ENCODE measurements at regions not wholly inside any gene's neighbourhood (a gene's known extent, or its start where the extent isn't known, plus 50 kb on each side); places are given as distances from the start of the nearest gene placed in this dataset.

- no peak for DNase-seq
These were observed 74.8 kb upstream of the ADAM23 start for GRCh38 chr2:206368484-206368883.

GRCh38 chr2:206368933-206369569 lies 74.3 kb upstream of the ADAM23 start:
- DNase-seq, result no peak

- DNase-seq, result no peak
These were observed 67.4 kb upstream of the ADAM23 start for GRCh38 chr2:206375956-206376355.

- no peak for DNase-seq
These were observed 64.5 kb upstream of the ADAM23 start for GRCh38 chr2:206378835-206379234.

- DNase-seq, result no peak
These were observed 64.1 kb upstream of the ADAM23 start for GRCh38 chr2:206379266-206379665.

GRCh38 chr2:206379886-206380285 lies 63.4 kb upstream of the ADAM23 start:
- DNase-seq, result no peak

- DNase-seq, result no peak
These were observed 61.5 kb upstream of the ADAM23 start for GRCh38 chr2:206381881-206382280.

GRCh38 chr2:206383669-206384068 lies 59.7 kb upstream of the ADAM23 start:
- DNase-seq, result no peak

- no peak for DNase-seq
These were observed 55.5 kb upstream of the ADAM23 start for GRCh38 chr2:206387808-206388207.

GRCh38 chr2:206388698-206389097 lies 54.6 kb upstream of the ADAM23 start:
- no peak for DNase-seq

- no peak for DNase-seq
These were observed 54.2 kb upstream of the ADAM23 start for GRCh38 chr2:206389164-206389563.

- DNase-seq, result no peak
These were observed 53.2 kb upstream of the ADAM23 start for GRCh38 chr2:206390181-206390580.

- DNase-seq, result peak; percentile 21
These were observed 51.2 kb upstream of the ADAM23 start for GRCh38 chr2:206392118-206392517.
